GM21526 (cell line): ENCODE measurements at regions not wholly inside any gene's neighbourhood (a gene's known extent, or its start where the extent isn't known, plus 50 kb on each side); places are given as distances from the start of the nearest gene placed in this dataset.

Source experiments
- ATAC-seq: cut with Tn5 transposase; IDR thresholded peaks from one replicate; pipeline ENCODE4 v1.9.1; 2021; ENCODE audit warnings: moderate library complexity; ENCODE audit not compliant: unreplicated experiment, low FRiP score

DNA sequence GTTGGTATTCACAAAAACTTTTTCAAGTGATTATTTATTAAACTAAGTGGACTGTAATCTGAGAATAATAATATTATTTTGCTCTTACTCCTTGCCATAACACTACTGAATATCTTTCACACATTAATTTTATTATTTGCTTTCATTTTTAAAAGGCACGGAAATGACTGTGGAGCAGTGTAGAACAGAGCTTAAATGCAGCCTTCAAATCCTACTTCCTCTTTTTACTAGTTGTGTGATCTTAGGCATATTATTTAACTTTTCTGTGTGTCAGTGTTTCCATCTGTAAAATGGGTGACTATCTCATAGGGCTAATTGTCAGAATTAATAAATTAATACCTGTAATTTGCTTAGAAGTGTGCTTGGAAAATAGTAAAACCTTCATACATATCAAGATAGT, 55.5 kb upstream of the SLC8A1 start:
- peak; percentile 87 for ATAC-seq

DNA sequence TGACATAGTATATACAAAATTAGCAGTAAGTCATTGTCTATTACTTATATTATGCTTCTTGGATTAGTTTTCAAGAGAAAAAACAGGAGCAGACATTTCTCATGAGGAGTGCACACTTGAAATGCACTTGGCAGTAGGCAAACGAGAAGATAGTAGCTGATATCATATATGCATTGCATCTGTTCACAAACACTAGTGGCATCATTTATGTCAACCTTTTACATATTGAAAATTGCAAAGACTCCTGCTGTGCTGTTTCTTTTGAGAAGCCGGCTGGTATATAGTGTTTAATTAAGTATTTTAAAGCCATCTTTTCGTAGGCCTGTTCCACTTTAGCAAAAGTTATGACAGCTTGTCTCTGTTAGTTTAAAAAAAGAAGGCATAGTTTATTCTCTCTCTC, 58.4 kb upstream of the SLC8A1 start:
- no peak for ATAC-seq

DNA sequence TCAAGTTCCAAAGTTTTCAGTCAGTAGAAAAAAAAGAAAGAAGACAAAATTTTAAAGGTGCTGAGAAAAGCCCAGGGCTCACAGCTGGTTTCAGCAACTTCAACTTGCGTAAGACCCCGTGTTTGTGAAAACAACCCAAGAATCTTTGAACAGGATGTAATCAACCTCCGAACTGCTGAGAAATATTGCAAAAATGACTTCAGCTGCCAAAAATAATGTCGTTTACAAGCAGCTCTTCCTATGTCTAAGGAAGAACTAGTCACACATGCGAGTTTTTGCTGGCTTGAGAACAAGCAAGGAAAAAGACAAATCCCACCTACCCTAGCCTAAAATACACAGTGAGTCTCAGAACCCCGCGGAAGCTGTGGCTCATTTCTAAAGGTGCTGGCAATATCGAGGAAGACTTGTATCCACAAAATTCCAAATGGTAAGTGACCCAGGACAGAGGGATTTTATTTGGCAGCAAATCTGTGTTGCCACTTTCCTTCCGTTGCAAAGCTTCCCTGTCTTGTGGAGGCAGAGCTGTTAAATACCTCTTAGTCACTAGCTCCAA, 59.8 kb upstream of the SLC8A1 start:
- no peak for ATAC-seq

DNA sequence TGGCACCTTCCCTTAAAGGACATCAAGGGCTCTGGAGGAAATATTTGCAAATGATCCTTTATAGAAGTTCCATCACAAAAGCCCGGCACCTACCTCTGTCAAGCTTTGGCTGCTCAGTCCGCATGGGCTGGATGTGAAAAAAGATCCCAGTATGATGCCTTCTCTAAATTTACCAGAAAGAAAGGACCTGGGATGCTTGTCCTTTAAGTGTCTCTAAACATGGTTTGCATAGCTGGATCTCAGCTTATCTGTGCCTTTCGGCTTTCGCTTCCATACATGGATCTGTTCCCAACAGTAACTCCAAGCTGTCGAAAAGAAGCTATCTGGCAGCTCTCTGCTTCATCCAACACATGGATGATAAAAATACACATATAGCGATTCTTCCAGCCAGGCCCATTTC, 60.4 kb upstream of the SLC8A1 start:
- ATAC-seq, result no peak

DNA sequence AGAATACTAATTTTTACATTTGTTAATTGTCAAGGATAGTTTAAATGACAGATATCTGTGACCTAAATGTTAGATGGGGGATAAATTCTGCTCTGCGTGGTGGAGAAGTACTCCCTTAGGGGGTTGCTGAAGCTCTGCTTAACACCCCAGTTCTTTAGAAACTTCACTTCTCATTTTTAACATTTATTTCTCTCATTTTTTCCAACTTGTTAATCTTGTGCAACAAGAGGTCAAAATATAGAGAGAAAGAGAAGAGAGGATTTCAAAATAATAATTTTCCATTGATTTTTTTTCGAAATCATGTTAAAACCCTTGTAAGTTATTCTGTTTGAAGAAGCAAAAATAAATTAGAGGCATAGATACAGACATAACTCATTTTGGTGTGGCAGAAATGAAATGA, 61.3 kb upstream of the SLC8A1 start:
- ATAC-seq, result no peak

DNA sequence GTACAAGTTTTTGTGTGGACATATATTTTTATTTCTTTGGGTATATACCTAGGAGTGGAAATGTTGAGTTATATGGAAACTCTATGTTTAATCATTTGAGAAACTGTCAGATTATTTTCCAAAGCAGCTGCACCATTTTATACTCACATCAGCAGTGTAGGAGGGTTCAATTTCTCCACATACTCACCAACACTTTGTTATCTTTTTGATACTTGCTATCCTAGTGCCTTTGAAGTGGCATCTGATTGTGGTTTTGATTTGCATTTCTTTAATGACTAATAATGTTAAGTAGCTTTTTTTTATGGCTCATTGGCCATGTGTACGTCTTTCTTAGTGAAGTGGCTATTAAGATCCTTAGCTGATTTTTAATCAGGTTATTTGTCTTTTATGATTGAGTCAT, 64.7 kb upstream of the SLC8A1 start:
- ATAC-seq, result no peak

DNA sequence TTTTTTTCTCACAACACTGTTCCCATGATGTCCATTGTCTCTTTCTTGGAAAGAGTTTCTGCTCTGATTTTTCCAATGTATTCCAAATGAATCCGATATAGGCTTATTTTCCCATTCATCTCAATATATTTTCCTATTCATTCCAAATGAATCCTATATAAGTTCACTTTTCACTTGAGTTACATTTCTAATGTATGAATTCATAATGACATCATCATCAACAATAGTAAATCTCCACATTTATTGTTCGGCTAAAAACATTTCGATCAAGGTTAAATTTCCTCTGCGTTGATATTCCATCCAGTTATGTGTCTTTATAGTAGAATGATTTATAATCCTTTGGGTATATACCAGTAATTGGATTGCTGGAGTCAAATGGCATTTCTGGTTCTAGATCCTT, 76.7 kb upstream of the SLC8A1 start:
- ATAC-seq, result no peak

DNA sequence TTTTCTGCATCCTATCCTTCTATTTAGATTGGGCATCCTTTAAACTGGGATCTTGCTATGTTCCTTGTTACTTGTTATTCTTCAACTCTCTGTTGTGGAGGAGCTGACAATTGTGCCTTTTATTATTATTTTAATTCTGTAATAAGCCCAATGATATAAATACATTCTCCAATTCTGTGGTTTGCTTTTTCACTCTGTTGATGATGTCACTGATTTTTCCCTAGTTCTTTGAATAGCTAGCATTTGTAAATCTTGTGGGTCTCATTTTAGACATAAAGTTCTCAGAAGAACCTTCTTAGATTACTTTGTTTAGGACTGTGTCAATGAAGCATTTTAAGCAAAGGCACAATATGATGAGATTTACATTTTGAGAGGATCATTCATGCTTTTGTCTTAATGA, 79.5 kb upstream of the SLC8A1 start:
- ATAC-seq, result no peak

DNA sequence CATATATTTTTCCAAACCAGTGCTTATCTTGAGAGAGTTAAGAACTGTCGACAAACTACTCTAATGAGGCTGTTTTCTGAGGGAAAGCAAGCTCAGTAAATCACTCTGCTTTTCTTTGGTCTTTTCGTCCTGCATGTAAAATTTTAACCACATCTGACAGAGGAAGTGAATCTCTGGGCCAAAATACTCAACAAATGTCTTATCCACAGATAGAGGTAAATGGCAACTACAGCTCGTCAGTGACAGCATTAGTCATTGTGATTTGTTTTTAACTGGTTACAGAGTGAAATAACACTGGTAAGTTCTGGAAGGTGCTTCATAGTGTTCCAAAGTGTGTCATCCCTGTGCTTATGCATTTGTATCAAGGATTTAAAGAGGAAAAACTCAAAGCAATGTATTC, 82.6 kb upstream of the SLC8A1 start:
- ATAC-seq, result no peak

DNA sequence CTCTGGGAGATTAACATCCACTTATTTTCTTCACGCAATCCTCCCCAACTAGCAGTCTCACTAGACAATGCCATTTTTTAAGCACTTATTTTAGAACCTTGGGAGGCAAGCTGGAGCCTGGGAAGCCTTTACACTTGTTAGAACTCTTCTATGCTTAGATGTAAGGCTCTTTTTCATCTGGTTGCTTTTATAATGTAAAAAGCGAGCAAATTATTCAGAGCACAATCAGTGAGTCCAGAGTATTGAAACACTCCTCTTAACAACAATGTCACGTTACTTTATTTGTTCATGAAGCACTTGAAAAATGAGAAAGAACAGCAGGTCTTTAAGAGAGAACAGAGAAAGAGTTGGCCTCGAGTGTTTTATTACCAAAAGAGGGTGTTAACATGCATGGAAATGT, 84.1 kb upstream of the SLC8A1 start:
- ATAC-seq, result no peak

DNA sequence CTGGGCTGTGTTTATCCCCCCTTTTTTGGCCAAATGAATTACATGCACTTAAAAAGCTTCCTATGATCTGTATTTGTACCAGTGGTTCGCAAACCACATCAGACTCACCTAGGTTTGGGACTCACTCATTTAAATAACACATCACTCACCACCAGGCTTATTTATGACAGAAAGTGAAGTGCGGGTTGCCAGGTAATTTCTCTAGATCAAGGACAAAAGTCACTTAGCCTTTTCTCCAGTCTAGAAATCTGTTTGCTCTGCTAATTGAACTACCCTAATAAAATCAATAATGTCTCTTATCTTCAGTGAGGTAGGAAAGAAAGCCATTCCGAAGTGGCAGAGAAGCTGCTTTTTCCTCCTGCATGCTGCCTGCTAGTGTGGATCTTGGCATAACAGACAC, 88.1 kb upstream of the SLC8A1 start:
- no peak for ATAC-seq

DNA sequence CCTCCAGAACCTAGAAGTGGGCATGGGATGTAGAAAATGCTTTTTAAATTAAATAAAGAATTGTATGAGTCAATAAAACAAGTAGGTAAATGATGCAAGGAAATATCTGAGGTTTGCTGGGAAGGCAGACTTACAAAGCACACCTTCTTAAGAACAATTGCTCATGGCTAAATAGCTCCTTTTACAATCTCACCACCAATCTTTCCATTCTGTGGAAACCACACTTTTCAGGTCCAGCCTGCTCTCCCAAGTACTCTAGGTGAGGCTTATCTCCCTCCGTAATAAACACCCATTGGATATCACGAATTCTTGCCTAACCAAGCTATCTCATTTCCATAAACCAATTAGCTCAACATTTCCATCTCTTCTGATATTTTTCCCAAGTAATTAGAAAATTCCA, 91.5 kb upstream of the SLC8A1 start:
- ATAC-seq, result no peak

DNA sequence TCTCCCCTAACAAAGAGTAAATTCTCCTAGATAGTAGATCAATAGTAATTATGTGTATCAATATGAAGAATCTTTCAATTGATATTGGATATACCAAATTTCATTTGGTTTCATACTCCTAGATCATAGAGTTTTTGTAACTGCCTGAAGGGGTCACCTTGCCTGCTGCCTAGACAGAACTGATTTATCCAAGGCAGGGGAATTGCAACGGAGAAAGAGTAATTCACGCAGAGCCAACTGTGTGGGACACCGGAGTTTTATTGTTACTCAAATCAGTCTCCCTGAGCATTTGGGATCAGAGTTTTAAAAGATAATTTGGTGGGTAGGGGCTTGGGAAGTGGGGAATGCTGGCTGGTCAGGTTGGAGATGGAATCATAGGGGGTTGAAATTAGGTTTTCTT, 92.2 kb upstream of the SLC8A1 start:
- ATAC-seq, result no peak

DNA sequence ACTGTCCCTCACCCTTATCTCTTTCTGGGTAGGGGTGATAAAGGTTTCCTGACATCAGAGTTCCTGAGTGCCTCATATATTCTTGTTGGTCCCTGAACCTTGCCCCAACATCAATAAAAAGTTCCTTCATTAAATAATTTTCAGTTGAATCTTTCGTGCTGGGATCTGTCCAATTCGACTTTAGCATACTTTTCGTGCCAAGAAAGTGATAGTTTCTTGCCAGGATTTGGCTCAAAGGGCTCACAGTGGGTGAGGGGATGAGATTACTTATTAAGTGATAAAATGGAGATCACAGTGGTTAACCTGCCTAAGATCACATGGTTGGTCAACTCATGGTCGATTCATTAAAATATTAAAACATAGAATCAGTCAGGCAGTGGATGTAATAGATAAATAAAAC, 93.8 kb upstream of the SLC8A1 start:
- ATAC-seq, result no peak

DNA sequence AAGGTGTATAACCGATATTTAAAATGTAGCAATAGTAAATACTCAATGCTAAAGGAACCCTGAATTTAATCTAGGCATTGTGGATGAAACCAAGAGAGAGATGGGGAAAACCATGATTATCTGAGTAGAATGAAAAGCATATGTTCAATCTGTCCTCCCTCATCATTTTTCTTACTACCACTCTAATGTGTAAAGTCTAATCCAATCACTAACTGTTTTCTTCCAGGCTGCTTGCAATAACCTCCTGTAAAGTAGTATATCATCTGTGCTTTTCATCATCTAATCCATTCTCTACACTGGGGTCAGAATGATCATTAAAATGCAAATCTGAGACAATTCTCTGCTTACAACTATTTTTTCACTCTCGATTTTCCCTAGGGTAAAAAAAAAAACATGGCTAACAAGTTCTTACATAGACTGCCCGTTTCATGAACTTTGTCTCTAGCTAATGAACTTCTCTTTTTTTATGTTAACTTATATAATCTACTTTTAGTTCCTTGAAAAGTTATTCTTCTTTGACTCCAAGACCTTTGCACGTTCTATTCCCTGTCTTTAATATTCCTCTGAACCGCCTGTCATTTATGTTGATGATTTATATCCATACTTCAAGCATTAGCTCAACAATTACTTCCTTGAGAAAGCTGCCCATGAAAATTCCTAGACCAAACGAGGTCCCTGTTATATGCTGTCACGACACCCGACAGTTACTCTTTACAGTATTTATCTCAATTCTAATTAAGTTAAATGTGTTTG, 94.7 kb upstream of the SLC8A1 start:
- no peak for ATAC-seq

DNA sequence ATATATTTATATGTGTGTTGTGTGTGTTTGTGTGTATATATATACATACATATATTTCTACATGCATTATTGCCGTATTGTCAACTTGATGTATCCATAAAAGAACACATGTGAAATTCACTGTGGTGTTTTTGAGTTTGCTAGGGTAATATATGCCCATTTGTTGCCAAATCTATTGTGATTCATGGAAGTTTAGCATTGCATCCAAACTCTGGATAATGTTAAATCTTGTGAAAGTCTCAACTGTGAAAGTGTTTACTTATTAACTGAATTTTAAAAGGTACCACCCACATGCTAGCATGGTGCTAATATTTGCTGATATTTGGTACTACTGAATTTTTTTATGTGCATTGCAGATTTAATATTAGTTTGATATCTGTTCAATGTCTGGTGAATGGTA, 96.6 kb upstream of the SLC8A1 start:
- no peak for ATAC-seq

DNA sequence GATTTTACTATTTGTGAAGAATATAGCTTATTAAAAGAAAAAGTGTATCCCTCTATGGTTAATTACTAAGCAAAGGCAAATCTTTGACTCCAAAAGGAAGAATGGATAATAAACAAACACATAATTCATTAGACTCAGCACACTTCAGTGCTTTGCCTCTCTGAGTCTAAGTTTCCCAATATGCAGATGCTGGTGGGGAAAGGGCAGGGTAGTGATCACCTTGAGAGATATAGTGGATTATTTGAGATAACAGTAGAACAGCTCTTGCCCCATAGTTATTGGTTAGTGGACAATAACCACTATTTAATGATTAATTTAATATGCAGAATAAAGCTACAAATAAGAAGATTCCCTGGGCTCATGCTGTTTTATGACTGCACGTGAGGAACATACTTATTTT, 98.2 kb upstream of the SLC8A1 start:
- no peak for ATAC-seq

DNA sequence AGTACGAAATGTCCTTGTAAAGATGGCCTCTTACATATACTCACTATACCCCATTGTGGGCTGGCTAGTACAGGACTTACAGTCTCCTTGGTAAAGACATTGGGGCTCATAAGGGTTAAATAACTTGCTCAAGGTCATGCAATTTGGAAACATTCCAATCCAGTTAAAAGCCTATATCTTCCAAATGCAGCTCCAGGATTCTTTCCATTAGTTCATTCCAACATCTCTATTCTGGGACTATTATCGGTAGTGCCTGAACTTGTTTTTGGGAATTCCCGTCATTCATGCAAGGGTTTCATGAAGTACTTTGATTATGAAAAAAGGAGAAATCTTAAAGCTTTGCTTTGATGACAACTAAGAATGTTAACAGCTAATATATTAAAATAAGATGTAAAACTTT, 99.2 kb upstream of the SLC8A1 start:
- ATAC-seq, result no peak

DNA sequence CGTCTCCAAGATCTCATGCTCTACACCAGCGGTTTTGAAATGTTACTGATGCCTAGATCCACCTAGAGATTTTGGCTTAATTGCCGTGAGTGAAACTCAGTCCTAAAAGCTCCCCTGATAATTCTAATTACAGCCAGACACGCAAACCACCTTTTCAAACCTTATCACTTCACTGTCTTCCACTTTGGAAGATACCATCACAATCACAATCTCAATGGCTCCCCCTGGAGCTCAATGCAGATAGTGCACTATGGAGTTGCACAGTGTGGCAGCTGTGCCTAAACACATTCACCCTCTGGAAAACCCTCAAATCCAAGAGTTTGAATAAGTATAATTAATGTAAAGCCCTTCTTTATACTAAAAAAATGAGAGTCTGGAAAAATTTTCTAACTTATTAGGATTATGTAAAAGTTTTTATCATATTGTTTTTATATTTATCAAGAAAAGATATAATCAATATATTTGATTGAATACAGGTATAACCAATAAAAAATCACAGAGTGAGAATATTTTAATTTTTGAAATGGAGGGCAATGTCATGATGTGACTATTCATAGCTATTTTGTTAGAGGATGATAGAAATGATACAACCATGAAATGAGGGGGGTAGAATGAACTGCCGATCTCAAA, 102.9 kb upstream of the SLC8A1 start:
- peak; percentile 97 for ATAC-seq

DNA sequence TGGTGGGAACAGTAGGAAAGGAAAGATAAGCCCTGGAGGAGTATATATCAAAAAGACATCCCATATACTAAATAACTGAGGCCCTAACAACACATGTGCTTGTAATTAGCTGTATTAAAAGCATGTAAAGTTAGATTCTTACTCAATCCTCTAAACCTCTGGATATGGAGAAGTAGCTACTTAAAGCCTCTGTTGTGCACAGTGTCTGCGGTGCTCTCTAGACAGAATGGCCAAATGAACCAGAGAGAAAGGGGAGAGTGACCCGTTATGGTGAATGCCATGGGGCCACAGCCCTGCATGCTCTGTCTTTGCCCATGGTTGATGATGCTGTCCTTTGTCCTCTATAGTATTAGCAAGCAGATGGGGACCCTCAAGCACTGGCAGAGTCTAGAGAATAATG, 104.4 kb upstream of the SLC8A1 start:
- no peak for ATAC-seq

DNA sequence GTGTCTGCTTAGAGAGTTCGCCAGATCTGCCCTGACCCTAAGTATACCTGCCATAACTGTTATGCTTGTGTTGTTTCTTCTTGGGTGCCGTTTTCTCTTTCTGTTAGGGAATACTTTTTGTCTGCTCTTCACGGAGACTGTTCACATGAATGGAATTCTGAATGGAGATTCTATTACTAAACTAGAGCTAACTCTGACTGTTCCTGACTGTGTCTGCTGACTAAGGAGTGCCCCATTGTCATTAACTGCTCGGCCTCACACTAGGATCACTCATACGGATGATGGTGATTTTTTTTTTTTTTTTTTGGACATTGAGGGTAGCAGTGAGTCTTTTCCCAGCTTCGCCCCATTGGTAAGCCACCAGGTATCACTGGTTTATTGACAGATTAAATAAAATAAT, 104.8 kb upstream of the SLC8A1 start:
- ATAC-seq, result no peak

DNA sequence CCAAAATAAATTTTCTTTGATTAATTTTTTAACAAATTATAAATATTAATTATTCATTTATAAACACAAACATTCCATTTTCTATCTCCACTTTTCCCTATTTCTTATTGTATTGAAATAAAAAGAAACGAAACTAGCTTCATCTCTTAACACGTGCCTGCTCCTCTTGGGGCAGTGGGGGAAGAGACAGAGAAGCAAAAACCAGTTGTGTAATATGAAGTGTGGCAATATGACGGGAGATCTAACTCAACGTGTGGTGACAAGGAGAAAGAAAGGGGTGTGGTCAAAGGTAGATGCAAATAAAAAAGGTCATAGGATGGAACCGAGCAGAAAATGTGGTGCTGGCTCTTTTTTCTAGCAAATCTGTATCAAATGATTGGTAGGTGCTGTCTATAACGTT, 106.9 kb upstream of the SLC8A1 start:
- no peak for ATAC-seq
